Sigmoid colon (tissue), 6 donors: ENCODE measurements at regions not wholly inside any gene's neighbourhood (a gene's known extent, or its start where the extent isn't known, plus 50 kb on each side); places are given as distances from the start of the nearest gene placed in this dataset.

Experiments used
- DNase-seq: peaks from one replicate; pipeline ENCODE4 v3.0.0-alpha.2; 2019
- H3K27ac ChIP-seq, 4 donors: fragments of 200-600 bp; sonication (generic); one replicate each; pipeline ENCODE4 v1.5.1; 2016 to 2019; ENCODE audit warnings: mild to moderate bottlenecking in 1 of 4
- H3K27me3 ChIP-seq, 3 donors: fragments of 200-600 bp; sonication (generic); one replicate each; pipeline ENCODE4 v1.5.1; 2019; ENCODE audit warnings: mild to moderate bottlenecking in 1 of 3
- H3K36me3 ChIP-seq, 4 donors: fragments of 200-600 bp; sonication (generic); one replicate each; pipeline ENCODE4 v1.5.1; 2016 to 2019
- H3K4me1 ChIP-seq, 4 donors: fragments of 200-600 bp; sonication (generic); one replicate each; pipeline ENCODE4 v1.5.1; 2017 to 2019
- H3K4me3 ChIP-seq, 4 donors: fragments of 200-600 bp; sonication (generic); one replicate each; pipeline ENCODE4 v1.5.1; 2017 to 2019; ENCODE audit warnings: mild to moderate bottlenecking in 2 of 4, moderate library complexity in 1 of 4
- H3K9me3 ChIP-seq, 4 donors: fragments of 200-600 bp in 3 of 4; sonication (generic) in 3 of 4; one replicate each; pipeline versions ENCODE4 v1.5.1 to v1.6.1; 2013 to 2019
- EP300 ChIP-seq, 4 donors: sonication (generic); formaldehyde crosslinking; IDR thresholded peaks; one replicate each; pipeline ENCODE4 v1.6.1; 2017; ENCODE audit warnings: antibody characterized with exemption in 4 of 4
- POLR2A ChIP-seq, 2 donors: fragments of 450-650 bp; IDR thresholded peaks; one replicate each; pipeline ENCODE4 v1.6.1; 2016; ENCODE audit warnings: antibody characterized with exemption in 2 of 2, mild to moderate bottlenecking in 2 of 2, moderate library complexity in 2 of 2
- POLR2AphosphoS5 ChIP-seq, 4 donors: sonication (generic); formaldehyde crosslinking; IDR thresholded peaks; one replicate each; pipeline ENCODE4 v1.6.1; 2017; ENCODE audit warnings: antibody characterized with exemption in 4 of 4
- WGBS, 2 donors: extraction: QIAGEN DNeasy Blood & Tissue Kit; methylation state at CpG; one replicate each; pipeline ENCODE4 v1.1.7; 2013; 5-methylcytosine and 5-hydroxymethylcytosine counted together
- intact Hi-C: fragments of 100-400 bp; cut with DNase I; formaldehyde crosslinking; loops from one replicate; pipeline ENCODE4 v1.15.1; 2023
- TF ChIP-seq, protein P1 (sequence below), 4 experiments: fragments of 450-650 bp in 3 of 4; fragments of 200-600 bp in 1 of 4; IDR thresholded peaks; one replicate each; pipeline ENCODE4 v1.5.1; 2016 to 2019; ENCODE audit warnings: antibody characterized with exemption in 4 of 4, mild to moderate bottlenecking in 3 of 4, moderate library complexity in 2 of 4
- donor health status: healthy with polysubstance abuse.
- donor health status: healthy.

GRCh38 chr5:142459209-142459608 lies 134.4 kb upstream of the SPRY4 start:
- WGBS, 2 donors = 86 to 90% methylated on average over 1 of the region's 1 CpG
- intact Hi-C loops = no loop called here

DNA sequence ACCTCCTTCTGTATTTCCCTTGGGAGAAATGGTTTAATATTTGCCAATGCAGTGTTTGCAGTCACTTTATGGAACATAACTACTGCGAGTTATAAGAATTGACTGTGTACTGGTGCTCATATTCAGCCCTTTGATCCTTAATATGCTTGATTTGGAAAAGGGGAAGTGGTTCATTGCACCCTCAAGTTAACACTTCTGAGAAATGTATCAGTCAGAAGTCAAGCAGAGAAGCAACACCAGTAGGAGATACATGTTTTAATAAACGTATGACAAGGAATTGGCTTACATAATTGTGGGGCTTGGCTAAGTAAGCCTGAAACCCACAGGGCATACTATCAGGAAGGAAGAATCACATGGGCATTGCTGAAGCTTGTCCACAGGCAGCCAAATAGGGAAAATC lies 131.0 kb upstream of the SPRY4 start:
- H3K9me3 ChIP-seq = peaks cover 0 to 1% (median 0%) of the 10 kb centered on the region in 4 donors
- no peak for TF ChIP-seq EP300 (IDR thresholded peaks at IDR 0.05)
- no peak for TF ChIP-seq POLR2A (IDR thresholded peaks at IDR 0.05)
- TF ChIP-seq, protein P1, sequence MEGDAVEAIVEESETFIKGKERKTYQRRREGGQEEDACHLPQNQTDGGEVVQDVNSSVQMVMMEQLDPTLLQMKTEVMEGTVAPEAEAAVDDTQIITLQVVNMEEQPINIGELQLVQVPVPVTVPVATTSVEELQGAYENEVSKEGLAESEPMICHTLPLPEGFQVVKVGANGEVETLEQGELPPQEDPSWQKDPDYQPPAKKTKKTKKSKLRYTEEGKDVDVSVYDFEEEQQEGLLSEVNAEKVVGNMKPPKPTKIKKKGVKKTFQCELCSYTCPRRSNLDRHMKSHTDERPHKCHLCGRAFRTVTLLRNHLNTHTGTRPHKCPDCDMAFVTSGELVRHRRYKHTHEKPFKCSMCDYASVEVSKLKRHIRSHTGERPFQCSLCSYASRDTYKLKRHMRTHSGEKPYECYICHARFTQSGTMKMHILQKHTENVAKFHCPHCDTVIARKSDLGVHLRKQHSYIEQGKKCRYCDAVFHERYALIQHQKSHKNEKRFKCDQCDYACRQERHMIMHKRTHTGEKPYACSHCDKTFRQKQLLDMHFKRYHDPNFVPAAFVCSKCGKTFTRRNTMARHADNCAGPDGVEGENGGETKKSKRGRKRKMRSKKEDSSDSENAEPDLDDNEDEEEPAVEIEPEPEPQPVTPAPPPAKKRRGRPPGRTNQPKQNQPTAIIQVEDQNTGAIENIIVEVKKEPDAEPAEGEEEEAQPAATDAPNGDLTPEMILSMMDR (IDR thresholded peaks at IDR 0.05) = no peak

More at GRCh38 chr5:142459209-142459608, 134.4 kb upstream of the SPRY4 start:
- DNase-seq = no peak
- no peak overlapping the region for H3K4me3 ChIP-seq
- peaks cover 0 to 1% (median 0%) of the 10 kb centered on the region in 4 donors for H3K9me3 ChIP-seq
- TF ChIP-seq POLR2AphosphoS5 (IDR thresholded peaks at IDR 0.05) (no peak), POLR2A (IDR thresholded peaks at IDR 0.05) (no peak), EP300 (IDR thresholded peaks at IDR 0.05) (no peak)
- TF ChIP-seq, protein P1 (IDR thresholded peaks at IDR 0.05) = no peak
- no peak overlapping the region for H3K27ac ChIP-seq
- no peaks in the 10 kb centered on the region for H3K4me1 ChIP-seq
- no peaks in the 10 kb centered on the region for H3K36me3 ChIP-seq
- H3K27me3 ChIP-seq = no peaks in the 10 kb centered on the region

GRCh38 chr5:142453932-142454331 lies 129.1 kb upstream of the SPRY4 start:
- intact Hi-C loops = no loop called here
- Histone ChIP-seq H3K27ac (peak overlapping the region in 1 of 4 donors; percentile 31), H3K27me3 (no peaks in the 10 kb centered on the region), H3K9me3 (no peaks in the 10 kb centered on the region), H3K36me3 (no peaks in the 10 kb centered on the region), H3K4me1 (no peaks in the 10 kb centered on the region), H3K4me3 (no peak overlapping the region)
- no peak for TF ChIP-seq POLR2AphosphoS5 (IDR thresholded peaks at IDR 0.05)
- TF ChIP-seq POLR2A (IDR thresholded peaks at IDR 0.05) = no peak
- TF ChIP-seq, protein P1 (IDR thresholded peaks at IDR 0.05) = no peak
- WGBS, 2 donors = 60 to 67% methylated on average over 7 of the region's 7 CpGs
- no peak for DNase-seq

More for the DNA sequence above, 131.0 kb upstream of the SPRY4 start:
- Histone ChIP-seq H3K27me3 (no peaks in the 10 kb centered on the region), H3K36me3 (no peaks in the 10 kb centered on the region), H3K27ac (no peak overlapping the region), H3K4me3 (no peak overlapping the region), H3K4me1 (no peaks in the 10 kb centered on the region)
- intact Hi-C loops = no loop called here
- DNase-seq = no peak
- WGBS, 2 donors = 31 to 52% methylated on average over 2 of the region's 2 CpGs

DNA sequence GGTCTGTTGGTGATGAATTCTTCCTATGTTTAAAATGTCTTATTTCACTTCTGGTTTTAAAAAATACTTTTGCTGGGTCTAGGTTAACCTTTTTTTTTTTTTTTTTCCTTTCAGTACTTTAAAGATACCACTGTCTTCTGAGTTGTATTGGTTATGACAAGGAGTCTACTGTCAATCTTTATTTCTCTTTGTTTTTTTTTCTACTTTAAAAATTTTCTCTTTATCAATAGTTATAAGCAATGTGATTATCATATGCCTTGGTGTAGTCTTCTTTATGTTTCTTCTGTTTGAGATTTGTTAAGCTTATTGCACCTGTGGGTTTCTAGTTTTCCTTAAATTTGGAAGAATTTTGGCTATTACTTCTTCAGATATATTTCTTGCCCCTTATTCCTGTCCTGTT lies 125.6 kb upstream of the SPRY4 start:
- intact Hi-C loops = no loop called here
- no peaks in the 10 kb centered on the region for H3K9me3 ChIP-seq
- H3K27me3 ChIP-seq = no peaks in the 10 kb centered on the region
- H3K27ac ChIP-seq = no peak overlapping the region
- no peaks in the 10 kb centered on the region for H3K36me3 ChIP-seq
- no peaks in the 10 kb centered on the region for H3K4me1 ChIP-seq
- no peak for DNase-seq
- no peak overlapping the region for H3K4me3 ChIP-seq
- TF ChIP-seq EP300 (IDR thresholded peaks at IDR 0.05) (no peak), POLR2A (IDR thresholded peaks at IDR 0.05) (no peak), POLR2AphosphoS5 (IDR thresholded peaks at IDR 0.05) (no peak)
- TF ChIP-seq, protein P1 (IDR thresholded peaks at IDR 0.05) = no peak

- intact Hi-C loops = no loop called here
- Histone ChIP-seq H3K36me3 (no peaks in the 10 kb centered on the region), H3K4me3 (no peak overlapping the region), H3K27ac (no peak overlapping the region), H3K4me1 (no peaks in the 10 kb centered on the region), H3K27me3 (no peaks in the 10 kb centered on the region), H3K9me3 (no peaks in the 10 kb centered on the region)
- 29 to 76% methylated on average over 1 of the region's 1 CpG for WGBS, 2 donors
- no peak for TF ChIP-seq EP300 (IDR thresholded peaks at IDR 0.05)
- no peak for TF ChIP-seq POLR2AphosphoS5 (IDR thresholded peaks at IDR 0.05)
- TF ChIP-seq POLR2A (IDR thresholded peaks at IDR 0.05) = no peak
- TF ChIP-seq, protein P1 (IDR thresholded peaks at IDR 0.05) = no peak
- no peak for DNase-seq
Observed at GRCh38 chr5:142447887-142448286, 123.1 kb upstream of the SPRY4 start.
